Lung microvascular endothelial cell (primary cell): ENCODE measurements at regions not wholly inside any gene's neighbourhood (a gene's known extent, or its start where the extent isn't known, plus 50 kb on each side); places are given as distances from the start of the nearest gene placed in this dataset.
"Not testable (repeated sequence)": the region's sequence is repeated elsewhere in the genome, so short reads cannot be mapped to it uniquely, and the experiment has no call there.

Experiments
- DNase-seq, 2 donors: peaks; one replicate each; pipeline versions ENCODE4 v3.0.0 to v3.0.0-alpha.2; 2010; ENCODE audit warnings: low read depth in 2 of 2

DNA sequence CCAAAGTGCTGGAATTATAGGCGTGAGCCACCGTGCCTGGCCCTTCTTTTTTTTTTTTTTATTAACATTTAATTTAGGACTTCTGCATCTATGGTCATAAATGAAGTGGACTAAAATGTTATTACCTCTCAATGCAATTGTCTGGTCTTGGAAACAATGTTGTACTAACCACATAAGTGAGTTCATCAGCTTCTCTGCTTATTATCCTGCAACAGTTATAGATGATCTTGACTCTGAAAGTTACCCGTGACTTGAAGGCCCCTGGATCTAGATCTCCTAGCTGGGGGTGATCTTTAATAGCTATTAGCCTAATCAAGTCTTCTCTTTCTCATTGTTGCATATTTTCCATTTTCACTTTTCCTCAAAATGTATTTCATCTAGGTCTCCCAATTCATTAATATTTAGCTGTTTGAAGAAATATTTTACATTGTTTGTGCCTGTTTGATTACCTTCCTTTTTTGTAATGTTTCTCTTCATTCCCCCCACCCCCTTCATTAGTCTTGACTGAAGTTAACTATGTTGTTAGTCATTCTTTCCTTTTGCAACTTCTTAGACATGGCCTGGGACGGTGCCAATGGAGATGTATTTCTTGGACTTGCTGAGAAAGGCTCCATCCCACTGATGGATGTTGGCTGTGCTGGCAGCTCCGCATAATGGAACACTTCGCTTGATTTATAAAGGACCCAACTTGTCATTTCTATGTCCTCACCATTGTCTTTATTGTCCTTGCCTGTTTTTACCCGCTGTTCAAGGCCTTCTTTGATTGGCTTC lies 141.6 kb upstream of the RIOK3 start:
- peak in 1 of 2 donors; percentile 96 for DNase-seq

DNA sequence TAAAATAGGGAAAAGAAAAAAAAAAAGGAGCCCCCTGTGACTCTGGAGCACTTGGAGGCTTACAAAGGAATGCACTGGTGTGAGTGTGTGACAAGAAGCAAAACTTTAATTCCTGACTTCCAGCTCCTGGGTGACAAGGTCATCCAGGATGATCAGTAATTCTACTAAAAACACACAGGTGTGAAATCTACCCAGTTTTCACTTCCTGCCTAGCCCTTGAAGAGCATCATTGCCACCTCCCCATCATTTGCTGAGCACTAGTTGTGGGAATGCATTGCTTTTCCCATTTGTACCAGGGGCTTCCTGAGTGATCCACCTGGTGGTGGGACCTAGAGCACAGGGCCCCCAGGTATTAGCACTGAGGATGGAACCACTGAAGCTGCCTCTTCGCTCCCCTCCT lies 139.7 kb upstream of the RIOK3 start:
- DNase-seq, result no peak

DNA sequence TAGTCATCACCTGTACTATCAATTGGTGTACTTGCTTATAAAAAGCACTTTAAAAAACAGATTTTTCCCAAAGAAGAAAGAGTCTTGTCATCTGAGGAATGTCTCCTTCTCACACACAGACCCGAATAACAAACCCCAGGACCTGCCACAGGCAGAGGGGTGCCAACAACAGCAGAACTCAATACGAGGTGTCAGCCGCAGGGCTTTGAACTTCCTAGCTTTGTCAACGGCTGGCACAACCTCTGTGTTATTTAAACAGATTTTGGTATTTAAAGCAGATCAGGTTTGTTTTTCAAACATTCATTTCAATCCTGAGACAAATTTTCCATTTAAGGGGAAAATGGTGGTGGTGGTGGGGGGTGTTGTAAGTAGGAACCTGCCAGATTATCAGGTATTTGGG lies 138.4 kb upstream of the RIOK3 start:
- DNase-seq, result peak in 1 of 2 donors; percentile 62

DNA sequence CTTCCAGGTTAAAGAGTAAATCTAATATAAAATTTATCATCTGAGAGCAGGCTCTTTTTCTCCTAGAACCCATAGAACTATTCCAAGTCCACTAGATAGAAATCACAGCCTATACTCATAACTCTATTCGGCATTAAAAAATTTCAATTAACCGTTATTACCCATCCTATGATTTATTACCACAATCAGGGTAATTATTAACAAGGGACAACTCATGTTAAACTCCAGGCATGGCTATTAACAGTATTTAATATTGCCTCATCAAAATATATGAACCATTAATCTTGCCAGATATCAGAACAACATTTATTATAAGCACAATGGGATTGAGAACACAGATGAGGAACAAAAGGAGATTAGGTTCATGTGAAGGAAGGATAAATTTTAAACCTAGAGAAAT lies 136.8 kb upstream of the RIOK3 start:
- DNase-seq, result no peak

DNA sequence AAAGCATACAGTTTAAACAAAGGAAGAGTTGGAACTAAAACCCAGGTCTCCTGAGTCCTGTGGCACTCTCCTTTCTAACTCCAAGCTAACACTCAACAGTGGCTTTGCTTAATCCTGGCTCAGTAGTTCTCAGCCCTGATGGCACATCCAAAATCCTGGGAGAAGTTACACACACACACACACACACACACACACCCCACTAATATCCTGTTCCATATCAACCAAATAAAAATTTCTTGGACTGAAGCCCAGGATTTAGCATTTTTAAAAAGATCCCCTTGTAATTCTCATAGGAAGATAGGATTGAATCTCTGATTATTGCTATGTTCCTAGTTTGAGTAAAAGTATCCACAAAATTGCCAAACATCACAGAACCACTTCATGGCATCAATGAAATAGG lies 136.1 kb upstream of the RIOK3 start:
- peak in 1 of 2 donors; percentile 13 for DNase-seq

DNA sequence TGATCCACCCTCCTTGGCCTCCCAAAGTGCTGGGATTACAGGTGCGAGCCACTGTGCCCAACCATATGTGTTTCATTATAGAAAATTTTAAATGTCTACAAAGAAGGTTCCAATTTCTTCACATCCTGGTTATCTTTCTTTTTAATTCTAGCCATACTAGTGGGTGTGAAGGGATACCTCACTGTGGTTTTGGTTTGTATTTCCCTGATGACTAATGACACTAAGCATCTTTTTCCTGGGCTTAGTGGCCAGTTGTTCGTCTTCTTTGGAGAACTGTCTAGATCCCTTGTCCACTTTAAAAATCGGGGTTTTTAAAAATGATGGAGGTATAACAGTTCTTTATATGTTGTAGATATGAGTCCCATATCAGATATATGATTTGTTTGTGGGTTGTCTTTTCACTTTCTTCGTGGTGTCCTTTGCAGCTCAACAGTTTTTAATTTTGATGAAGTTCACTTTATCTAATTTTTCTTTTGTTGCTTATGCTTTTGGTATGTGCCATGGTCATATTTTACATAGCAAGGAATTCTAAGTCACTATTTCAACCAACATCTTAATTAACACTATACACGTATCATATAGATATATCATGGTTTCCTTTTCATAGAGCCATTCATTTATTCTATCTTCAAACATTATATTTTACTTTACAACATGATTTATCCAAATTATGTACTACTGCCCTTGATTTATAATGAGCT lies 135.0 kb upstream of the RIOK3 start:
- no peak for DNase-seq

DNA sequence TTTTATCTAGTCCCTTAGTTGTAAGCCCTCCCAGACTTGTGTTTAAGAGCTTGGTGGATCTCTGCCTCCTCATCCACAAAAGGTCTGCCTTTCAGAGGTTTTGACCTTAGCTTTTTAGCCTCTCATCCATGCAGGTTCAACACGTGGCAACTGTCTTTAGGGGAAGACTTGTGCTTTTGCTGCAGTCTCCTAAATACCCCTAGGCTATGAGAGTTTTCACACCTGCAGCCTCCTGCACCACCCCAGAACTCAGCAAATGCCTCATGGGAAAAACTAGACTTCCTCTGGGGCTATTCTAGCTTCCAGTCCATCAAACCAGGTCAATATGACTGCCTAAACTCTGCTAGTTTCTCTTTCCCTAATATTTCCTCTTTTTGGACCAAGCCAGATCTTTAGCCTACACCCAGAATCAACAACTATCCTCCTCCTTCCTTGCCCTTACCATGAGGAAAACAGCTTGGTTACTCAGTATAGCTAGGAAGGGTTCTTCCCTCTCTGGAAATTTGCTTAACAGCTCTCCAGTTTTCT lies 132.3 kb upstream of the RIOK3 start:
- no peak for DNase-seq

DNA sequence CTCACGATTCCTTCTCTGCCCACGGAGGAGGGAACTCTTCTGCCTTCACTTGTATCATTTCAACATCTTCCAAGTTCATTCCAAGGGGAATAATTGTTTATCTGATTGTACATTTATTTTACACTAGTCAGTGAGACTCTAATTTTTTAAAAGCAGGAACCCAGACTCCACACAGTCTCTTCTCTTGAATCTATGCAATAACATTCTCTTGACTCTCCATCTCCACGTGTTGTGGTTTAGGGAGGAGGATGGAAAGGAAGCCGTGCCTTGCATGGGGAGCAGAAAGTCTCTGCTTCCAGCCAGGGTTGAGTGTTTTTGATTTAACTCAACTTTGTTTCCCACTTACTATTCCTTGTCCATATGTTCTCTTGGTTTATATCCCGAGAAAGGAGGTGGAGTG lies 131.1 kb upstream of the RIOK3 start:
- no peak for DNase-seq

DNA sequence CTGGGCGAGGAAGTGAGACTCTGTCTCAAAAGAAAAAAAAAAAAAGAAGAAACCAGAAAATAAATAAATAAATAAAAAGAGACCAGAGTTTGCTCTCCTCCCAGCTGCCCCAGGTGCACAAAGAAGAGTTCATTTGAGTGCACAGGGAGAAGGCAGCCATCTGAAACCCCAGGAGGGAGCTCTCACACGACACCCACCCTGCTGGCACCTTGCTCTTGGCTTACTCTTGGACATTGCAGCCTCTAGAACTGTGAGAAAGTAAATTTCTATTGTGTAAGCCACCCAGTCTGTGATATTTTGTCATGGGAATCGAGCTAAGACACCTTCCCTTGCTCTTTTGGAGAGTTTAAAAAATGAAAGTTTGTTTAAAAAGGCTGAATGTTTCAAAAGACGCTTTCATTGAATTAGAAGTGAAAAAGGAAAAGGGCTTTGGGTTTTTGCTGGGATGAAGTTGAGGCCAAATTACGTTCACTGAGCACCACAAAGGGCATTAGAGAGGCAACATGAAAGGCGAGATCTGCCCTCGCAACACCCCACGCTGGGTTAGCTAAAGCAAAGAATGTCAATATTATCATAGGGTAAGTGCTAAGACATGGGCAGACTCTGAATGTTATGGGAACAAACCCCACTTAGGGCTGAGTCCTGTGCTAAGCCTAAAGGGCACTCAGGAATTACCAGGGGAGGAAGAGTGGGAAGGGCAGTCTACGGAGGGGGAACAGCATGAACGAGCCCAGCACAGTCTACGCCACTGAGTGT lies 128.9 kb upstream of the RIOK3 start:
- no peak for DNase-seq

DNA sequence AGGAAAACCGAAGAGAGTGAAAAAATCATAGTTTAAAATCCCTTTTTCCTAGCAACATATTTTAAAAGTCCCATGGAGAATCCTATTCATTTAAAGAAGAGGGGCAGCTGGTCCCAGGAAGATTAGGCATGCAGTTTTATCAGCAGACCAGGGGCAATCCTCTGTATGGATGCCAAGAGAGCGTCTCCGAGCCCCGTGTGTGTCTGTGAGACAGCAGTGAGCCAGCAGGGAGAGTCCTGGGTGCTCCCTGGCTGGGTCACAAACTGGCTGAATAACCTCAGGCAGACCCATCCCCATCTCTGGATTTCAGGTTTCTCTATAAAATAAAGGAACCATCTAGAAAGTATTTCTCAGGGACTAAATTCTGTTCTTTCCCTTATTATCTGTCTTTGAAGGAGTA lies 128.2 kb upstream of the RIOK3 start:
- DNase-seq, result no peak

DNA sequence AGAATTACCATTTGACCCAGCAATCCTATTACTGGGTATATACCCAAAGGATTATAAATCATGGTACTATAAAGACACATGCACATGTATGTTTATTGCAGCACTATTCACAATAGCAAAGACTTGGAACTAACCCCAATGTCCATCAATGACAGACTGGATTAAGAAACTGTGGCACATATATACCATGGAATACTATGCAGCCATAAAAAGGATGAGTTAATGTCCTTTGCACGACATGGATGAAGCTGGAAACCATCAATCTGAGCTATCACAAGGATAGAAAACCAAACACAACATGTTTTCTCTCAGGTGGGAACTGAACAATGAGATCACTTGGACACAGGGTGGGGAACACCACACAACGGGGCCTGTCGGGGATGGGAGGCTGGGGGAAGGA lies 123.4 kb upstream of the RIOK3 start:
- DNase-seq, result not testable (repeated sequence)

DNA sequence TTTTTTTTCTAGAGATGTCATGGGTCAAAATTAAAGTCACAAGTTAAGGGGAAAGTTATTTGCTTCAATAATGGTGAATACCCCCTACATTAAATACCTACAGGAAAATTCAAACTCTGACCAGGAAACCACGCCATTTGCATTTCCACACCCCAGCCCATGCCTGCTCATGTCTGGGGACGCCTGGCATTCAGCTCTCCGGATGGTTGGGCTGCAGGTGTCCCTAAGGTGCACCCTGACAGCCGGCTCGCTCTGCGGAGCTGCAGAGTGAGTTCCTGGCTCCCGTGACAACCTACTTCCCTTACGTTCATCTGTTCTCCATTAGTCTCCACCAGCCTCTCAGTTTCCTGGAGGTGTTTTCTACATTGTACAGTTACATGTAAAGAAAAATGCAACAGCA lies 122.7 kb upstream of the RIOK3 start:
- DNase-seq, result no peak

DNA sequence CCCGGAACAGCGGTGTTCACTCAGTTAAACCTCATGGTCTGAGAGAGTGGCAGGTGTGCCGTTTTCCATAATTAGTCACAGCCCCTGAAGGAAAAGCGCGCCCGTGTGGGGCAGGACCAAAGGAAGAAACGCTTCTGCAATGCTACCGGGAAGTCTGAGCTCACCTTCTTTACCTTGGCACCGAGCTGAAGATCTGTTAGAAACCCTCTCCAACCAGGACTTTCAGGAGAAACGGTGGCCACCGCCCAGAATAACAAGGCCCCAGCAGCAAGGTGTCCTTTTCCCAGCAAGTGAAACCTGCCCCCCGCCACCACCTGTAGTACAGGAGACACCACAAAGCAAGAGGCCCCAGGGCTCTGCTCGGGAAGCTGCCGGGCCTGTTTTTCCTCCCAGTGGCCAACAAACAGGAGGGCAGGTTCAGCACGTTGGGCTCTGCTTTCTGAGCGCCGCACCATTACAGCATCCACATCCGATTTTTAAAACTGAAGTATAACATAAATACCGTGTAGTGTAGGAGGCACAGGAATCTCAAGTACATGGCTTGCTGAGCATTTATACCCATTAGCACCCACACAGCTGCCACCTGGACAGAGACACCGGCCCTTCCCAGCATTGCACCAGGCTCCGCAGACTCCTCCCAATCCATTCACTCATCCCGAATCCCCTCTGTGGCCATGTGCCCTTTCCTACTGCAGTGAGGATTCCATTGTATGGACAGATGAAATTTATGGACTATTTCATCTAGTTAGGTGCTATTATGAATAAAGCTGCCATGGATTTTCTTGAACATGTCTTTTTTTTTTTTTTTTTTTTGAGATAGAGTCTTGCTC lies 121.8 kb upstream of the RIOK3 start:
- DNase-seq, result no peak

DNA sequence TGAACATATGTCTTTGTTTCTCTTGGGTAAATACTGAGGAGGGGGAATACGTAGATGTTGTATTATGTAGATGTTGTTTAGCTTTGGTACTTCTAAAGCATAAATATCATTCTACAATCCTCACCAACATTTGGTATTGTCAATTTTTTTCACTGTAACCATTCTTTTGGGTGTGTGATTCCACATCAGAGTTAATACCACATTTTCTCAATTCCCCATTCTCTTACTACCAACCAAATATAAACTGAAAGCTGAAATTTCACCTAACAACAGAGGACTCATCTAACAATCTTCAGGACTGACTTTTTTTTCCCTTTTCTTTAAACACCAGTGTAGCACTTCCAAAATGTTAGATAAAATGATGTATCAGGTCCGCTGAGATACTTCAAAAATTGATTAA lies 120.7 kb upstream of the RIOK3 start:
- no peak for DNase-seq

DNA sequence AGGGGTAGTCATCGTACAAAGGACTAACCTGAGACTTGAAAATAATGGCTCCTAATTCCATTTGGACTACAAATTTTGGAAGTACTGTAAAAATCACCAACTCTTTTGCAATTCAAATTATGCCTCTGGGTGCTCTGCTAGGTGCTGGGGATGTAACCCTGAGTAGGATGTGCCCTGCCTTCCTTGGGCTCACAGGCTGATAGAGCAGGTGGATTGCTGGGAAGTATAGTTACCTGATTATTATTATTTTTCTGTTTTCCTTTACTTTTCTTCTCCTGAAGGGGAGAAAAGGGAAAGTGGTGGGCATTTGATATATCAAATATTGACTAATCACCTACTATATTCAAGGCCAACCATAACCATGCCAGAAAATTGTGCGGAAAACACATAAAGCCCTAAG lies 119.3 kb upstream of the RIOK3 start:
- DNase-seq, result no peak

DNA sequence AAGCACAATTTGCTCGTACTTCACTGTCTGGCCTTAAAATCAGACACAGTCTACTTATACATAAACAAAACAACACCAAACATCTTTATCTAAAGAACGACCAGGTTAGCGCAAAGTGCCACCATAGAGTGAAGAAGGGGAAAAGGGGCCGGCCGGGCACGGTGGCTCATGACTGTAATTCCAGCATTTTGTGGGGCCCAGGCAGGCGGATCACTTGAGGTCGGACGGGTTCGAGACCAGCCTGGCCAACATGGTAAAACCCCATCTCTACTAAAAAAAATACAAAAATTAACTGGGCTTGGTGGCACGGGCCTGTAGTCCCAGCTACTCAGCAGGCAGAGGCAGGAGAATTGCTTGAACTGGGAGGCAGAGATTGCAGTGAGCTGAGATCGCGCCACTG lies 118.5 kb upstream of the RIOK3 start:
- DNase-seq, result no peak

DNA sequence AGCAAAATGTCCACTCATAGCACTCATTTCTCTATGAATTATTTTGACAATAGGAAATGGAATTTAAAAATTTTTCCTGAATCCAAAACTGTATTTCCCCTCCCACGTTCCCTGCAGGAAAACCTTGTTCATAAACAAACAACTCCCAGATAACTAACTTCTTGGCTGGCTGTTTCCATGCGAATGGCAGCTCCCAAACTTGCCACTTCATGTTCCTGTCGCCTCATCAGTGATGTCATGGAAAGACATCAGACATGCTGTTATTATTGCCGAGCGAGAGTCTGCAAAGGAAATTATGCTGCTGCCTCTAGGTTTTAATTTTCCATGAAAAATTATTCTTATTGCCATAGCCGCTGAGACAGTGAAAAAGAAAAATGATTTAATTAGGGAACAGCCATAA lies 117.0 kb upstream of the RIOK3 start:
- peak; percentile 93 to 99 for DNase-seq

DNA sequence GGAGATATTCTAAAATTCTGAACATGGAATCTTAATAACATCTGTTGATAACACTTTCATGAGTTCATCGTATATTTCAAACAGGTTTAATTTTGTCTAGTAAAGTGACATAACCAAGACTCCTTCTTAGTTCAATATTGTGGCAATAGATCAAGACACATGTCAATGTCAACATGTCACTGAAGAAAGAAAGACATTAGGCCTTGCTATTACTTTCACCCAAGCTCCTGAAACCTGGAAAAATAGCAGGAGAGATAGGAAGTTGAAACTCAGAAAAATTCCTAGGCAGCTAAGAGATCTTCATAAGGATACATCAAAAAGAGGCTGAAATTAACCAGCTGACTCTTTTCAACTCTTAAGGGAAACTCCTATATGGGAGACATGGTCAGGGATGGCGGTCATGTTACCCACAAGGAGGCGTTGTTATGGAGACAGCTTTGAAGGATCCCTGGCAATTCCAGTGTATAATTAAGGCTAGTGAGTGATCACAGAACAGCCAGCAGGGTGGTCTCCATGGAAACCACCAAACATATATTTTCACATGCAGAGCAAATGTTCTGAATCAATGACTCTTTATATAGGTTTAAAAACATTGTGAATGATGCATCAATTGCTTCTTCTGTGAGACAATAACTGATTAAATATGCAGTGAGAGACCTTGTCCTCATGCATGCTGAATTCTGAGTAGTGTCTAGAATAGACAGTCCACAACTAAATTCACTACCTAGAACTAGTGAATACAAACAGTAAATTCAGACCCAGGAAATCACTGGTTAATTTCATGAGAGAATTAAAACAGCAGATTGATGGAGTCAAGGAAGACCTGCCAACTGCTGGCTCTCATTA lies 115.3 kb upstream of the RIOK3 start:
- DNase-seq, result peak; percentile 48 to 68

DNA sequence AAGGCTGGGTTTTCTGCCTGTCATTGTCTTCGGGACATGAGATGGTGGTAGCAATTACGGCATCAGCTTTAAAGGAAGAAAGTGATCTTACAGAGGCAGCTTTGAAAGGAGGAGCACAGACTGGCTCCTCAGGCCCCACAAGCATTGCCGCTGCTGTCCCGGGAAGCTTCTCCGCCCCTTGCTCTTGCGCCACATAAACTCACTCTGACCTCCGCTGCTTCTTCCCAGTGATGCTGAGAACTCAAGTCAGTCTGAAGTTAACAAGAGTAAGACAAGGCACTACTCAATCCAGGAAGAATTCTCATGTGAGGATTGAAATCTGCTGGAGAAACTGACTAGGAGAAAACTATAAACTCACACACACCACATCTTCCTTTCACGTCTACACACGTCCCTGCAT lies 112.4 kb upstream of the RIOK3 start:
- DNase-seq, result no peak

DNA sequence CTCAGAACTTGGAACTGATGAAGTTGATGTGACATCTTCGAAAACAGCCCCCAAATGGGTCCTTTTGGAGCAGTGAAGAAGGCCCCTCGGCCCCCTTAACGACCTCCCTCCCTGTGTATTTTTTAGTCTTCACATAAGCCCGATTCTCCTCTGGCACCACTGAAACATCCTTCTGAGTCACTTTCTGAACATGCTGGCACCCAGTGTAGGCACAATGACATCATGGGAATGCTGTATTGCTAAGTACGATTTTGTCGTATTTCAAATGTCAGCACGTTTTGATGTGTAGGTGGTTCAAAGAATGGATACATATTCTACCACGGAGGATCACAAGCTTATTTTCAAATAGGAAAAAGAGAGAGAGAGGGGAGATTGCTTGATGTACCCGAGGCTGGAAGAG lies 111.7 kb upstream of the RIOK3 start:
- no peak for DNase-seq

DNA sequence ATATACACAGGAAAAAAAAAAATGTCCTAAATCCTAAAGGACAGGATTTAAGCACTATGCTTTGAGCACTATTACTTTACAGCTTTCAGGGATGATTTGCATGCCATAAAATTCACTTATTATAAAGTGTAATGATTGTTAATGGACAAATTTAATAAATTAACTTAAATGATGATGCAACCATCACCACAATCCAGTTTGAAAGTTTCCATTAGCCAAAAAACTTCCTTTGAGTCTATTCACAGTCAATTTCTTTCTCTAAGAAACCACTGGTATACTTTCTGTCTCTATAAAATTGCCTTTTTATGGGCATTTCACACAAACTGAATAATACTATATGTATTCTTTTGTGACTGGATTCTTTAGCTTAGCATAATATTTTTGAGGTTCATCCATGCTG lies 111.1 kb upstream of the RIOK3 start:
- no peak for DNase-seq
